IPS DF 6.9 (cell line): ENCODE measurements at regions not wholly inside any gene's neighbourhood (a gene's known extent, or its start where the extent isn't known, plus 50 kb on each side); places are given as distances from the start of the nearest gene placed in this dataset.

Source experiments
- DNase-seq: peaks from one replicate; pipeline ENCODE4 v3.0.0-alpha.2; 2013; ENCODE audit warnings: low read depth, low spot score
- H3K27ac ChIP-seq: one replicate; pipeline ENCODE4 v1.5.1; 2013; ENCODE audit warnings: low read length, control low read depth
- H3K27me3 ChIP-seq: 2 replicates; pipeline ENCODE4 v1.6.1; 2013; ENCODE audit warnings: mild to moderate bottlenecking, low read length; ENCODE audit not compliant: control insufficient read depth, insufficient read depth
- H3K36me3 ChIP-seq: 2 replicates; pipeline ENCODE4 v1.6.1; 2013; ENCODE audit warnings: low read length; ENCODE audit not compliant: control insufficient read depth, insufficient read depth
- H3K4me1 ChIP-seq: 2 replicates; pipeline ENCODE4 v1.6.1; 2013; ENCODE audit warnings: low read length; ENCODE audit not compliant: control insufficient read depth, insufficient read depth
- H3K4me3 ChIP-seq: 2 replicates; pipeline ENCODE4 v1.5.1; 2013; ENCODE audit warnings: mild to moderate bottlenecking, low read length
- H3K9me3 ChIP-seq: 2 replicates; pipeline ENCODE4 v1.6.1; 2013; ENCODE audit warnings: low read length, inconsistent platforms; ENCODE audit not compliant: control insufficient read depth, insufficient read depth
- WGBS: extraction: QIAGEN DNeasy Blood & Tissue Kit; methylation state at CpG from one replicate; pipeline ENCODE4 v1.1.7; 2013; ENCODE audit warnings: mixed read lengths, missing lambda C conversion rate; ENCODE audit not compliant: insufficient read length, insufficient coverage; 5-methylcytosine and 5-hydroxymethylcytosine counted together

GRCh38 chr5:143898381-143898780 lies 86.4 kb downstream of the HMHB1 start:
- DNase-seq: no peak
- Histone ChIP-seq H3K9me3 (no peaks in the 10 kb centered on the region), H3K36me3 (no peaks in the 10 kb centered on the region), H3K27me3 (no peaks in the 10 kb centered on the region), H3K27ac (no peak overlapping the region), H3K4me3 (no peak overlapping the region), H3K4me1 (0 out of 2 replicates have a peak, but pooled peaks cover 1% of the 10 kb centered on the region)
- no CpG with 5 or more reads among the region's 1 CpG for WGBS

DNA sequence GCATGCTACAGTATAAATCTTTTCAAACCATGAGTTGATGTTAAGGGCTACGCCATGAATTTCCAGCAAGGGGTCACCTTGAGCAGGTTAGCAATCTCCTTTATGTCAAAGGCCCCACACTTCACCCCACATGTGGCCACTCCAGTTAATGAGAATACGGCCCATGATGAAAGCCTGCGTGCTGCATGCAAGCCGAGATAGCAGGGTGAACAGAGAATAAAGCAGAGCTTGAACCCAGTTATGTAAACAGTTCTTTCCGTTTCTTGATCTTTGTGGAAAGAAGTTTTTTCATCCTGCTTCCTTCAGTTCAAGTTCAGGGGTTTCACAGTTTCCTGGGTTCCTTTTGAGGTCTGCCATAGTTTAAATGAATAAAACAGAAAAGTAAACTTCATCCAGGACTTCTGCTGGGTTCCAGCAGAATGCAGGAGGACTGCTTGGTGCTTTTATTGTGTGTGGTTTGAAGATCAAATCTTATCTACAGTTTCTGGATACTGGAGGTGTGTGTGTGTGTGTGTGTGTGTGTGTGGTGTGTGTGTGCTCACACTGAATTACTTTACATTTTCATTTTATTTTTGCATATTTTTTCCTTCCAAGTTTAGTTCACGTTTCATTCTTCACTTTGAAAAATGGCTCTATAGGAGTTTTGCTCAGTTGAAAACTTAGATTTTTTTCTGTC lies 87.1 kb downstream of the HMHB1 start:
- 0 out of 2 replicates have a peak, but pooled peaks cover 1% of the 10 kb centered on the region for H3K4me1 ChIP-seq
- DNase-seq: no peak
- H3K9me3 ChIP-seq: no peaks in the 10 kb centered on the region
- H3K27me3 ChIP-seq: no peaks in the 10 kb centered on the region
- no peak overlapping the region for H3K4me3 ChIP-seq
- H3K27ac ChIP-seq: no peak overlapping the region
- no CpG with 5 or more reads among the region's 6 CpGs for WGBS
- no peaks in the 10 kb centered on the region for H3K36me3 ChIP-seq

DNA sequence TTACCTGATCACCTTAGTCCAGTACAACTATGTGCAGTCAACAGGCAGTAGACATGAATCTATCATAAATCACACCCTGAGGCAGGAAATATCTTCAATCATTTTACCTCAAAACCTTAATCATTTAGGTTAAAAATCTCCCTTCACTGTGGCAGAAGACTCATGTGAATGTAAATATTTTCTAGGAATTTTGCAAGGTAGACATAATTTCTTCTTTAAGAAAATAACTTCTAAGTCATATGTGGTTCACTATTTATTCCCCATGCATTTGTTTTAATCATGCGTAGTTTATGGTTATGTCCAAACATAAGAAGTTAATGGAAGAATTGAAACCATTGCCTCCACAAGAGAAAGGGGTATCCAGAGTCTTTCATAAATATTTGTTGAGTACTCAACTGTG lies 97.0 kb downstream of the HMHB1 start:
- no peaks in the 10 kb centered on the region for H3K9me3 ChIP-seq
- no peaks in the 10 kb centered on the region for H3K36me3 ChIP-seq
- no peak for DNase-seq
- H3K4me1 ChIP-seq: no peaks in the 10 kb centered on the region
- no peaks in the 10 kb centered on the region for H3K27me3 ChIP-seq
- H3K27ac ChIP-seq: no peak overlapping the region
- H3K4me3 ChIP-seq: no peak overlapping the region
- no CpG with 5 or more reads among the region's 1 CpG for WGBS

DNA sequence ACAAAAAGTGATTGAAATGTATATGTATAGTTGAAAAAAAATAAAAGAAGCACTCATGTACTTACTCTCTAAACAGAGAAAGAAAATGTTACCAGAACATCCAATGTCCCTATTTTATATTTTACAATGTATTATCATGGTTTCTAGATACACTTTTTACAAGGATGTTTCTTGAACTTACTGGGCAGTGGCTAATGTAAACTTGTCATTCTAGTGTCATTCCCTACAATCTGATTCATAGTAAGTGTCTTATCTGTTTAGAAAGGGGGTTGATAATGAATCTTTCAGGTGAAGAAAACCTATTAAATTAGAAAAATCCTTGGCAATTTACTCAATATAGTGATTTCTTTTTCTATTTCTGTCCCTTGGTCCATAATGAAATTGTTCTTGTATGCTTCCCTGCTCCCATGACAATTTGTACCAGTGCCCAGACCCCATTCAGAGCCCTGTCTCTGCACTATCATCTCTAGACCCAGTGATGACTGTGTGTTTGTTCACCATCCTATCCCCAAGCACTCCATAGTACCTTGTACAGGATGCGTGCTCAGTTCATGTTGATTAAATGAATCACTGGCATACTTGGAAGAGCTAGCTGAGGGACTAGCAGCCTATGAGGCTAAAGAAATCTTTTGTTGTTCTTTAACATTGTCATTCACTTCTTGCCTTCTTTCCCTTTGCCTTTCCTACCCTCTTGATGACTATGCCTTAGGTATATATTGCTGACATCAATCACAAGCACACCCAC lies 101.2 kb downstream of the HMHB1 start:
- WGBS: no CpG with 5 or more reads among the region's 1 CpG
- Histone ChIP-seq H3K9me3 (no peaks in the 10 kb centered on the region), H3K4me3 (no peak overlapping the region), H3K4me1 (no peaks in the 10 kb centered on the region), H3K36me3 (no peaks in the 10 kb centered on the region), H3K27me3 (no peaks in the 10 kb centered on the region), H3K27ac (no peak overlapping the region)
- no peak for DNase-seq

GRCh38 chr5:143914756-143915155 lies 102.8 kb downstream of the HMHB1 start:
- Histone ChIP-seq H3K9me3 (no peaks in the 10 kb centered on the region), H3K27ac (no peak overlapping the region), H3K36me3 (no peaks in the 10 kb centered on the region), H3K4me3 (no peak overlapping the region), H3K27me3 (no peaks in the 10 kb centered on the region), H3K4me1 (no peaks in the 10 kb centered on the region)
- WGBS: no CpG with 5 or more reads among the region's 1 CpG
- DNase-seq: no peak

DNA sequence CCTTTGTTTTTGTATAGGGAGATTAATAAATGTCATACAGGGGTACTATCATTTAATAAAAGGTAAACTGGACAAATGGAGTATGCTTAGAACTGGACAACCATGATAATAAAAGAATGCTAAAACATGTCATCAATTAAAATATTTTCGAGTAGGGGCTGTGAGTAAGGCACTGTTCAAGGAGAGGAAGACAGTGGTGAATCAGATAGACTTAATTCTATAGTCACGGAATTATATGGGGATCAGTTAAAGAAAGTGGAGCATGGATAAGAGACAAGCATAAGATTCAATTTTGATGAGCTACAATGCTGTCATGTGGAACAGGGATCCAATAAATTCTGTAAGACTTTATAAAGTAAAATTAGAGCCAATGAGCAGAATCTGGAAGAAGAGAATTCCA lies 104.5 kb downstream of the HMHB1 start:
- no CpG with 5 or more reads among the region's 2 CpGs for WGBS

DNA sequence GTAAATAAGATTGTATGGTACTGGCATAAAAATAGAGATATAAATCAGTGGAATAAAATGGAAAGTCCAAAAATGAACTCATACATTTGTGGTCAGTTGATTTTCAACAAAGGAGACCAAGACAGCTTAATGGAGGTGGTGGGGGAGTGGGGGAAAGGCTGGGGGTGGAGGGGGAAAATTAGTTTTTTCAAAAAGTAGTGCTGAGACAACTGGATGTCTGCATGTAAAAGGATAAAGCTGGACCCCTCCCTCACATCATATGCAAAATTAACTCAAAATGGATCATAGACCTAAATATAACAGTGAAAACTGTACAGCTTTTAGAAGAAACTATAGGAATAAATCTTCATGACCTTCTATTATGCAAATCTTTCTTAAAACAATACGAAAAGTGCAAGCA lies 107.0 kb downstream of the HMHB1 start:
- Histone ChIP-seq H3K9me3 (no peaks in the 10 kb centered on the region), H3K27ac (no peak overlapping the region), H3K27me3 (no peaks in the 10 kb centered on the region), H3K4me1 (no peaks in the 10 kb centered on the region; the same call in 1 of the 2 replicates), H3K4me3 (no peak overlapping the region), H3K36me3 (no peaks in the 10 kb centered on the region)
- WGBS: no CpG with 5 or more reads among the region's 1 CpG
- no peak for DNase-seq

More for the DNA sequence above, 104.5 kb downstream of the HMHB1 start:
- Histone ChIP-seq H3K36me3 (no peaks in the 10 kb centered on the region), H3K9me3 (no peaks in the 10 kb centered on the region), H3K27ac (no peak overlapping the region), H3K4me3 (no peak overlapping the region), H3K4me1 (no peaks in the 10 kb centered on the region), H3K27me3 (no peaks in the 10 kb centered on the region)
- no peak for DNase-seq

GRCh38 chr5:143920772-143921171 lies 108.8 kb downstream of the HMHB1 start:
- no peak overlapping the region for H3K4me3 ChIP-seq
- no peak overlapping the region for H3K27ac ChIP-seq
- H3K4me1 ChIP-seq: no peaks in the 10 kb centered on the region; the same call in 1 of the 2 replicates
- H3K36me3 ChIP-seq: no peaks in the 10 kb centered on the region
- no CpG with 5 or more reads among the region's 1 CpG for WGBS
- H3K27me3 ChIP-seq: no peaks in the 10 kb centered on the region
- DNase-seq: no peak
- no peaks in the 10 kb centered on the region for H3K9me3 ChIP-seq

- Histone ChIP-seq H3K27me3 (no peaks in the 10 kb centered on the region), H3K4me3 (no peak overlapping the region), H3K9me3 (no peaks in the 10 kb centered on the region), H3K27ac (no peak overlapping the region), H3K36me3 (no peaks in the 10 kb centered on the region), H3K4me1 (no peaks in the 10 kb centered on the region; the same call in 1 of the 2 replicates)
- WGBS: no CpG with 5 or more reads among the region's 1 CpG
- DNase-seq: no peak
Measured at GRCh38 chr5:143921525-143922311, 109.8 kb downstream of the HMHB1 start.

DNA sequence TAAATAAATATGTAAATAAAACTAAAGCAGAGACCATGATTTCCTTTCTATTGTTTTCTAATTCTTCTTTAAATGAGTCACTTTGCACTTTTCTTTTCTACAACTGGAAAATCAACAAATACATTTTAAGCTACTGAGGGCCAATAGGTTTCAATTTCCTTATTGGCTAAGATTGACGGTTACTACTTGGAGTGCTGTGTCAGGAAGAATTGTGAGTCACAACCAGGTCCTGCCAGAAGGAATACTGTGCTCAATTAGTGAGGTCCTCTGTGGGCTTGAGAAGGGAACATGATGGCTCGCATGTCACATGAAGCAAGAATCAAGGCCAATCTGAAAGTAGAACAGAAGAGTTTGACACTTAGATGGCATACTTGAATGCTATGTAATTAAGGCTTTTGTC lies 110.8 kb downstream of the HMHB1 start:
- Histone ChIP-seq H3K27ac (no peak overlapping the region), H3K4me1 (no peaks in the 10 kb centered on the region; the same call in 1 of the 2 replicates), H3K27me3 (no peaks in the 10 kb centered on the region), H3K4me3 (no peak overlapping the region), H3K9me3 (no peaks in the 10 kb centered on the region), H3K36me3 (no peaks in the 10 kb centered on the region)
- no CpG with 5 or more reads among the region's 2 CpGs for WGBS
- no peak for DNase-seq
